ENCODE measurements at regions not wholly inside any gene's neighbourhood (a gene's known extent, or its start where the extent isn't known, plus 50 kb on each side); places are given as distances from the start of the nearest gene placed in this dataset.

GRCh38 chr2:19806131-19806530 lies 95.7 kb downstream of the TTC32 start:
- no peak overlapping the region for H3K4me3 ChIP-seq (replicated peaks in 1 of 3; ENCODE audit: insufficient read depth in 1 of 3, low read depth in 2 of 3, low read length in 3 of 3)
- H3K9me3 ChIP-seq (ENCODE audit: low read length) = no peaks in the 10 kb centered on the region
- DNase-seq (ENCODE audit: low spot score) (no peak), FAIRE-seq (no peak), ATAC-seq (no peak)
- H3K9ac ChIP-seq (ENCODE audit: insufficient read depth, low read depth, low read length) = no peak overlapping the region
- no peaks in the 10 kb centered on the region for H3K79me2 ChIP-seq (ENCODE audit: insufficient read depth, low read length)
- H4K20me1 ChIP-seq (ENCODE audit: insufficient read depth, low read length) = no peaks in the 10 kb centered on the region
- 69% methylated on average over 4 of the region's 4 CpGs for WGBS (ENCODE audit: low lambda C conversion rate)
- POLR2A ChIA-PET = no interaction called here
- H3K4me1 ChIP-seq (ENCODE audit: insufficient read depth, low read length) = no peaks in the 10 kb centered on the region
- no peak overlapping the region for H2AFZ ChIP-seq (ENCODE audit: low read length)
- in situ Hi-C loops (cut with HindIII; ENCODE audit: extremely low pct_ligation_motif_present, low pct_unique_long_range_greater_than_20kb) (no loop called here), intact Hi-C loops (cut with micrococcal nuclease; ENCODE audit: unreplicated experiment) (no loop called here)
- no peak overlapping the region for H3K4me2 ChIP-seq (ENCODE audit: low read depth, low read length)
- CTCF ChIA-PET (ENCODE audit: low intra/inter-chr PET ratio, low total read pairs) = no interaction called here
- H3K27ac ChIP-seq (ENCODE audit: extremely low read length, insufficient read depth, low read length) = no peak overlapping the region
- no peak for TF ChIP-seq RAD51 (IDR thresholded peaks at IDR 0.05; ENCODE audit: borderline replicate concordance)
- no peak for TF ChIP-seq ZEB1 (IDR thresholded peaks at IDR 0.05; ENCODE audit: insufficient replicate concordance, low read depth)
- TF ChIP-seq SYNCRIP (IDR thresholded peaks at IDR 0.05; ENCODE audit: insufficient read depth, low read depth, low read length) = no peak
- TF ChIP-seq, protein P1, sequence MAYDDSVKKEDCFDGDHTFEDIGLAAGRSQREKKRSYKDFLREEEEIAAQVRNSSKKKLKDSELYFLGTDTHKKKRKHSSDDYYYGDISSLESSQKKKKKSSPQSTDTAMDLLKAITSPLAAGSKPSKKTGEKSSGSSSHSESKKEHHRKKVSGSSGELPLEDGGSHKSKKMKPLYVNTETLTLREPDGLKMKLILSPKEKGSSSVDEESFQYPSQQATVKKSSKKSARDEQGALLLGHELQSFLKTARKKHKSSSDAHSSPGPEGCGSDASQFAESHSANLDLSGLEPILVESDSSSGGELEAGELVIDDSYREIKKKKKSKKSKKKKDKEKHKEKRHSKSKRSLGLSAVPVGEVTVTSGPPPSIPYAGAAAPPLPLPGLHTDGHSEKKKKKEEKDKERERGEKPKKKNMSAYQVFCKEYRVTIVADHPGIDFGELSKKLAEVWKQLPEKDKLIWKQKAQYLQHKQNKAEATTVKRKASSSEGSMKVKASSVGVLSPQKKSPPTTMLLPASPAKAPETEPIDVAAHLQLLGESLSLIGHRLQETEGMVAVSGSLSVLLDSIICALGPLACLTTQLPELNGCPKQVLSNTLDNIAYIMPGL (CRISPR knock-in tag; IDR thresholded peaks at IDR 0.05; ENCODE audit: borderline replicate concordance in 1 of 2, low read depth in 1 of 2) = no peak
- no peak for TF ChIP-seq TBP (CRISPR knock-in tag; IDR thresholded peaks at IDR 0.05)
- TF ChIP-seq TRIM24 (CRISPR knock-in tag; IDR thresholded peaks at IDR 0.05) = no peak
- no peak for TF ChIP-seq GRHL1 (CRISPR knock-in tag; conservative IDR thresholded peaks at IDR 0.05)
- TF ChIP-seq NR2C2 (CRISPR knock-in tag; IDR thresholded peaks at IDR 0.05; ENCODE audit: borderline replicate concordance) = no peak
- TF ChIP-seq ZFX (CRISPR knock-in tag; IDR thresholded peaks at IDR 0.05; ENCODE audit: low read depth) = no peak
- no peak for TF ChIP-seq CENPX (CRISPR knock-in tag; IDR thresholded peaks at IDR 0.05)
- TF ChIP-seq ZNF101 (CRISPR knock-in tag; IDR thresholded peaks at IDR 0.05; ENCODE audit: borderline replicate concordance, low read depth) = no peak
- no peak for TF ChIP-seq PHF8 (CRISPR knock-in tag; IDR thresholded peaks at IDR 0.05)
- no peak for TF ChIP-seq ZNF317 (CRISPR knock-in tag; IDR thresholded peaks at IDR 0.05)
- no peak for TF ChIP-seq RERE (CRISPR knock-in tag; IDR thresholded peaks at IDR 0.05; ENCODE audit: low read depth)
- no peak for TF ChIP-seq ZNF343 (CRISPR knock-in tag; IDR thresholded peaks at IDR 0.05)
- TF ChIP-seq RBAK (CRISPR knock-in tag; IDR thresholded peaks at IDR 0.05) = no peak
- no peak for TF ChIP-seq SNAPC5 (CRISPR knock-in tag; IDR thresholded peaks at IDR 0.05; ENCODE audit: borderline replicate concordance)
- peaks cover 0 to 21% of the 10 kb centered on the region in 2 experiments; a peak in 3 of 5 replicates for H3K27me3 ChIP-seq (ENCODE audit: control insufficient read depth in 1 of 2, insufficient read depth in 2 of 2, low read length in 2 of 2)
- no TSS peak for BruUV-seq (replicated peaks)
- H3K36me3 ChIP-seq (replicated peaks in 1 of 2; ENCODE audit: control insufficient read depth in 1 of 2, insufficient read depth in 2 of 2, low read length in 2 of 2) = no peaks in the 10 kb centered on the region

Data from HepG2 (cell line).